HG03103 (cell line): ENCODE measurements at regions not wholly inside any gene's neighbourhood (a gene's known extent, or its start where the extent isn't known, plus 50 kb on each side); places are given as distances from the start of the nearest gene placed in this dataset.

Experiments
- ATAC-seq: cut with Tn5 transposase; IDR thresholded peaks from one replicate; pipeline ENCODE4 v1.9.1; 2021; ENCODE audit warnings: low read depth; ENCODE audit not compliant: unreplicated experiment

DNA sequence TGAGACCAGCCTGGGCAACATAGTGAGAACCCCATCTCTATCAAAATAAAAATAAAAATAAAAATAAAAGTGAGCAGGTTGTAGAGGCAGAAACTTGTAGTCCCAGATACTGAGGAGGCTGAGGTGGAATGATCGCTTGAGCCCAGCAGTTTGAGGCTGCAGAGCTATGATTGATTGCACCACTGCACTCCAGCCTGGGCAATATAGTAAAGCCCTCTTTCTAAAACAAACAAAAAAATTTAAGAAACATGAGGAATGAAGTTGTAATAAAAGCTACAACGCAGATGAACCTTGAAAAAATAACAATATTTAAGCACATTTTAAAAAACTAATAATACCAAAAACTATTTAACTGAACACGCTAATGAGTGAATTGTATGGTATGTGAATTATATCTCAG lies 919.3 kb downstream of the UQCRFS1 start:
- ATAC-seq = no peak

GRCh38 chr19:28292822-28293500 lies 920.0 kb downstream of the UQCRFS1 start:
- ATAC-seq = no peak

DNA sequence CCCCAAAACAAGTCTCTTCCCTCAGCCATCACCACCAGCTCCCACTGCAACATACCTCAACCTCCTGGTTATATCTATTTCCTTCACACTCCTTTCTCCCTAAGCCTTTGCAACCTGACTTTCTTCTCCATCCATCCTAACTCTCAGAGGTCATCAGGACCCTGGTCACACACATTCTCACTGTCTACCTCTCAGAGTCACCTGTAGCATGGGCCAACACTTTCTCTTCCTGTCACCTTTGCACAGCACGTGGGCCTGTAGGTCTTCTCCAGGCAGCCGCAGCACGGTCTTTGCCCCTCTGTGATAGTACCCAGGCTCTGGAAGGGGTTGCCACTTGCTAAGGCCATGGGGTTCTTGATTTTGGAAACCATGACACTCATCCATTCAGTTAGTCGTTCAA lies 921.1 kb downstream of the UQCRFS1 start:
- ATAC-seq = no peak

GRCh38 chr19:28290963-28291657 lies 921.8 kb downstream of the UQCRFS1 start:
- no peak for ATAC-seq

GRCh38 chr19:28289295-28290063 lies 923.5 kb downstream of the UQCRFS1 start:
- ATAC-seq = no peak

DNA sequence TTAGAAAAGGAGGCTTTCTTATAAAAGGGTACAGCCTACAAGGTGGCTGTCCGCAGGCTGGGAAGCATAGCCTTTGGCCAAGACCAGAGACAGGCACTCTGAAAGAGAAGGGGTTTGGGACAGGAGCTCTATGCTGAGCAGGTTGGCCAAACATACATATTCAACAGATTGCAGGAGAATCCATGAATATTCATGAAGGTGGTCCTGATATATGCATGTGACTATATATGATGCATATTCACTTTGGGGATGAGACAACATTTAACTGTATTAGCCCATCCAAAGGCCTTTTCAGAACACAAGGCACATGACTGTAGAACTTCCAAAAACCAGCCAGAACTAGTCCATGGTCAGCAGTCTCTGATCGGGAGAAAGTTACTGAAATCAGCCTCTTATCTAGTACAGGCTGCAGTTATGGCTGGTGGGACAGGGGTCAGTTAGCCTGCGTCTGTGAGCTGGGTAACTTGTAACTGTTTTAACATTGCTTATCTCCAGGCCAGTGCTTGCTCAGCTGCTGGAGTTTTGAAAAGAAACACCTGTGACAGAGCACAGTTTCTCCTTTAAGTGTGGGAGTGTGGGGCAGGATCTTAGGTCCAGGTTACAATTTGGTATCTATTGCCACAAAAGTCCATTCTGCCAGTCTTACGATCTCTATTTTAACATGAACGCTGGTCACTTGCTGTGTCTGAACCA lies 924.2 kb downstream of the UQCRFS1 start:
- no peak for ATAC-seq

- no peak for ATAC-seq
Observed at GRCh38 chr19:28285917-28286316, 927.0 kb downstream of the UQCRFS1 start.

DNA sequence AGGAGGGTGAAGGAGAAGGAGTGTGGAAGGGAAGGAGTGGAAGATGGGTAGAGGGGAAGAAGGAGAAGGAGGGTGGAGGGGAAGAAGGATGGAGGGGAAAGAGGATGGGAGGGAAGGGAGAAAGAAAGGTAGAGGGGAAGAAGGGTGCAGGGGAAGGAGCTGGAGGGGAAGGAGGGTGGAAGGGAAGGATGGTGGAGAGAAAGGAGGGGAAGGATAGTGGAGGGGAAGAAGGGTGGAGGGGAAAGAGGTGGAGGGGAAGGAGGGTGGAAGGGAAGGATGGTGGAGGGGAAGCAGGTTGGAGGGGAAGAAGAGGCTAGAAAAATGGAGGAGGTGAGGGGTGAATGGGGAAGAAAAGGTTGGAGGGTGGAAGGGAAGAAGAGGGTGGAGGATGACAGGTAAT lies 927.9 kb downstream of the UQCRFS1 start:
- no peak for ATAC-seq

GRCh38 chr19:28284389-28284788 lies 928.6 kb downstream of the UQCRFS1 start:
- ATAC-seq = no peak

DNA sequence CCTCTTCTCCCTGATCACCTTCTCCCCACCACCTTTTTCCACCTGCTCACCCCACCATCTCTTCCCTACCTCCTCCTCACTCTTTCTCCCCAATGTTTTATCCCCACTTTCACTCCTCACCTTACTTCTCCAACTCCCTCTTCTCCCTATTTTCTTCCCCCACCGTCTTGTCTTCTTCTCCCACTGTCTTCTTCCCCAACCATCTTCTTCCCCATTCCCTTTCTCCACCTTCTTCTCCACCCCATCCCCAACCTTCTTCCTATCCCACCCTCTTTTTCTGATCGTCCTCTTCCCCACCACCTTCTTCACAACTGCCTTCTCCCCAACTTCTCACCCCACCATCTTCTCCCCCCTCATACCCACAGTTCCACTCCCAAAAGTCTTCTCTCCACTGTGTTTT lies 929.4 kb downstream of the UQCRFS1 start:
- no peak for ATAC-seq

GRCh38 chr19:28281676-28282075 lies 931.3 kb downstream of the UQCRFS1 start:
- no peak for ATAC-seq

GRCh38 chr19:28264556-28264955 lies 948.4 kb downstream of the UQCRFS1 start:
- no peak for ATAC-seq

GRCh38 chr19:28258829-28259228 lies 954.1 kb downstream of the UQCRFS1 start:
- ATAC-seq = no peak

DNA sequence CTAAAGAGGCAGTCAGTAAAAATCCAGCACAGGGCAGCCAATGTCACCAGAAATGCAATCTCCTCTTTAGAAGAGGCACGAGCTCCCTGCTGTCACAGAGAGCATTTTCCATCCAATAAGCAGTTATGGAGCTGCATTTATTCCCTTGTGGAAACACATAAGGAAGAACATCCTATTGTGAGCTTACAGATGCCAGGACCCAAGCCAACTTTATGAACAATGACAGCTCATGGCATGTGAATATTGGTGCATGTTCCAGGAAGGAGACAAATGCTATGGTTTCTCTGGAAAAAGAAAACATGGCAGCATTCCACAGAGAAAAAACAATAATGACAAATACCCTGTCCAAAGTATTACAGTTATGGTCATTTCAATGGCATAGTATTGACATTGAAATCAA lies 955.6 kb downstream of the UQCRFS1 start:
- no peak for ATAC-seq

GRCh38 chr19:28247243-28247642 lies 965.7 kb downstream of the UQCRFS1 start:
- ATAC-seq = no peak

GRCh38 chr19:28245937-28246336 lies 967.0 kb downstream of the UQCRFS1 start:
- ATAC-seq = no peak

DNA sequence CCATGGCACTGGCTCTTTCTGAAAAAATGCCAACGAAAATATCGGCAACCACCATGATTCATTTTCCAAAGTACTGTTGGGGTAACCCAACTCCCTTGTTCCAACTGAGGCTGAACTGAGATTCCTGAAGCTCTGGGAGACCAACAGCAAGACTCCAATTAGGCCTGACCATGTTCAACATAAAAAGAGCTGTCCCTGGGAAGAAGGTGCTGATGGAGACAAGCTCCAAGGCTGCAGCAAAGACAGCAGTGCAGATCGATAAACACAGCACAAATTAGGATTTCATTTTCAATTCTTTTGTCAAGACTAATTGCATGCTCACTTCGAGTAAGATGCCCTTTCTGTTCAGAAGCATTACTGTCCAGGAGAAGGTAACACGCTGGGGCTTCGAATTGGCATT lies 968.0 kb downstream of the UQCRFS1 start:
- no peak for ATAC-seq

DNA sequence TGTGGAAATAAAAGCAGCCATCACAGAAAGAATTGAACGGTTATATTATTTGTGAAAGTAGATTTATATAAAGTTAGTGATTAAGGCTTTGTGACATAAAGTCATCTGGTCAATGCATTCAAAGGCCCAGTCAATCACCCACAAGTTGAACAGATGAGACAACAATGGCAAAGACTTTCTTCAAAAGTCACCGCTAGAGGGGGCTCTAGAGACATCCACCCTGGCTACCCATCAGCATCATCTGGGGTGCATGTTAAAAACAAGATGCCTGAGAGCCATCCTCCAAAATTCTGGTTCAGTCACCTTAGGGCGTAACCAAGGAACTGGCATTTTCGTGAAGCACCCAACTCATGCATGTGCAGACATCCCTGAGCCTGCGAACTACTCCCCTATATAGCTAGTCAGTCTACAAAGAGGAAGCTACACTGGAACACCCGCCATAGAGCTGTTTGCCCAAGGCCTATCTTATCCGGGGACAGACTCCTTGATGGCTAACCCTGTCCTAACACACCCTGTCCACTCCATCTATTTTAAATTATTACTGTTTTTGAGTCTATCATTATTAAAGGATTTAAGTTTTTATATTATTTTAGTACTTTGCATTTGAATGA lies 970.5 kb downstream of the UQCRFS1 start:
- ATAC-seq = no peak

DNA sequence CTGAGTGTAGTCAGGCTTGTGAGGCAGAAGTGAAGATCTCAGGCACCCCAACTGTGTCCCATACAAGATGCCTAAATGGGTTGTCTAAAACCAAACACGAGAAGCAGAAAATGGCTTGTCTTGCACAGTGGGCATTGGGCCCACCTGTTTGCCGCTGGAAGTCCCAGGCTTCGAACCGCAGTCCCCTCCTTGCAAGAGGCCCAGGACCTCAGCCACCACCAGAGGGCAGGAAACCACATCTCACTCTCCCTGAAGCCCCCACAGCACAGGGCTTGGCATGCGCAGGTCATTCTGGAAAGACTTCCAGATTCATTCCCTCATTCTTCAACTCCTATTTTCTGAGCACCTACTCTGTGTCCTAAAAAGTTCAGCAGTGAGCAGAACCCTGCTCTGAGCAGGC lies 973.7 kb downstream of the UQCRFS1 start:
- ATAC-seq = no peak

DNA sequence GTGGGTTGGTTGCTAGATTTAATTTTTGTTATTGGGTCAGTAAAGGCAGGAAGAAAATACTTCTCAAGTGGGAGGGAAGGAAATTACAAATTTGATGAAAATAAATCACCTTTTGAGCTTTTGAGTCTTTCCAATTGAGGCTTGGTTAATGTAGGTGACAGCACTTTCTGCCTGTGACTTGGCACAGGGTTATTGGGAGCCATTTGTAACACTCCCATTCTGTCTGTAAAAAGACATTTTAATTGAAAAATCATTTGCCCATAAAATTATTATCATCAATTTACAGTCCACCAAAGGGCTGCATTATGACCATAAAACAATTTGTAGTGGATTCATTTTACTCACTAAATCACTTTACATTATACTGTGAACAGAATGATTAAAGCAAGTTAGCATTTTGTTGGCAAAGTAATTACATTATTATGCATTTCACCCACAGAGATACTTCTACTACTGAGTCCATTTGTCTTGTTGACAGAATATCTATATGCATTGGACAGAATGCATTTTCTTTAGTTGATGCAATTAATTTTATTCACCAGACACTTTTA lies 974.6 kb downstream of the UQCRFS1 start:
- no peak for ATAC-seq
